HG03060 (cell line): ENCODE measurements at regions not wholly inside any gene's neighbourhood (a gene's known extent, or its start where the extent isn't known, plus 50 kb on each side); places are given as distances from the start of the nearest gene placed in this dataset.

Experiments used
- ATAC-seq: cut with Tn5 transposase; IDR thresholded peaks from one replicate; pipeline ENCODE4 v1.9.1; 2021; ENCODE audit warnings: low read depth, moderate number of reproducible peaks; ENCODE audit not compliant: unreplicated experiment

DNA sequence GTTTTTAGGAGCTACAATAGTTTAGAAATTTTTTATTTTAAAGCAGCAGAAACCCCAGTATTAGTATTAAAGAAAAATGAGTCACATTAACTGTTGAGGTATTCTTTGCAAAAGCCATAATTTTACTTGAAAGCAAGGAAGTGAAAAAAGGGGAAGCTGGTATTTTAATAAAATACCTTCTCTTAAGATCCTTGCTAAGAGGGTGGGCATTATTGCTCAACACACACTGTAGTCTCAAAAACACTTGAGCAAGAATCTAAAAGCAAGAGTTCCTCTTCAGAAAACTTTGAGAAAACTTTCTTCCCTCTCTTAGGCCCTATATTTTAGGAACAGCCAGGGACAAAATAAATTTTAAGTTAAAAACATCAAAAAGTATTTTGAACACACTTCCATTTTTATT is 259.4 kb upstream of the DIAPH2 start:
- ATAC-seq, result no peak

DNA sequence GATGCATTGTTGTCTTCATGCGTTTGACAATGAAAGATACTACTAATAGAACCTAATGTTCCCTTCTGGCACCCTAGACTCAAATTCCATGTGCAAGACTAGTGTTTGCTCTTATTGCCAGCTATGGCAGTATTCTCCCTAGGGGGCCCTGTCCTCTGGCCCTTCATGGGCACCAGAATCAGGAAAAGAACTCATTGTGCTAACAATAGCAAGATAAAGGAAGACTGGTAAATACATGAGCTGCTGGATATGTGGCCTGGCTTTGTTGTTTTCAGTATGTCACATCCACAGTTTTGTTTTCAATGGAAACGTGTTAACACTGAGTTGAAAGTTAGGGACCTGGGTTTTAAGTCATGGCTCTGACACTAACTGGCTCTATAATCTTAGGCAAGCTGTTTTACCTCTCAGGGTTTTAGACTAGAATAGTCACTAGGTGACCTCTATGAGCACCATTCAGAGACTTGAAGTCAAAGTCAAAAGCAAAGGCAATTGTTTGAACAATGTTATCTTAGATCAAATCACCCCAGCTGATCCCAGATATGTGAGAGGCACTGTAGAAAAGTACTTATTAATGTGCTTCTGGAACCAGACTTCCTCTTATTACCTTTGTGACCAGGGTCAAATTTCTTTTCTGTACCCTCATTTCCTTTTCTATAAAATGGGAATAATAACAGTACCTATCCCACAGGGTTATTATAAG is 253.7 kb upstream of the DIAPH2 start:
- ATAC-seq, result no peak

DNA sequence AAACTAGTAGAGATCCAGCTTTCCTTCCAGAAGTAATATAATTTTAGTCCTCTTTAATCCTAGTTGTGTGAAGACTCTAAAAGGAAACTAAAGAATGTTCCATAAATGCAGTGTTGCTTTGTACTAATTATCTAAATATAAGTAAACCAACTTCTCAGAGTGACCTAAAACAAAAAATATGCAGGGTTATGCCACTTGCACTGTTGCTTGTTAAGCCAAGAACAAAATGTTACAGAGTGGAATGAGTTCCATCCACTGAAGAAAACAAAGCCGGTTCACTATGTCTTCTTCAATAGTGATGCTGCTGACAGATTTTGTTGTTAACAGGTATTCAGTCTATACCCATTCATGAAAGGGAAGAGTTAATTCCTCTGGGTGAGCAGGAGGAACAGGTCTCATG is 252.0 kb upstream of the DIAPH2 start:
- no peak for ATAC-seq

DNA sequence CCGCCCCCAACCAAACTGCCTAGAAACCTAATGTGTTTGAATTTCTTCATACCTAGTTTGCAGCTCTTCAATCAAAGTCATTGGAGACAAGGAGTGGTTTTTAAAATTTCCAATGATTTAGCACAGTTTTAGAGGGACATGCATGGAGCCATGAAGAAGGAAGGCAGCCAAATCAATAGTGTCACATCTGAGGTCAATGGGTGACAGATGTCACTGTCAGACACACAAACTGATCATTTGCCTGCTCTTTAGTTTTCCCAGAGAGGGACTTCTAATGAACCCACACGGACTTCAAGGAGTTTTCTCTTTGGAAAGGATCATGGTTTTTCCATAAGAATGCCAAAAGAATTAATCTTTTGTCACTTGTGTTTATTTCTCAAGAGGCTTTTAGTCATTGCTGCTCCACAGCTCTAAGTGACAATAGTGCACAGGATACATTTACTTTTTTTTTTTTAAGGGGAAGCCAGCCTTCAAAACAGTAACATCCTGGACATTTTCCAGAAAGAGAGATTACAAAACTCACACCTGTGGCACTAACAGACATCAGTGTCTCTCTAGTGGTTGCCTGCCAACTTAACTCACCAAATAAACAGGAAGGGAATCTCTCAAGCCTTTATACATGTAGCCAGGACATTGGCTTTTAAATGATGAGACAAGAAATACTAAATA is 251.1 kb upstream of the DIAPH2 start:
- ATAC-seq, result no peak

DNA sequence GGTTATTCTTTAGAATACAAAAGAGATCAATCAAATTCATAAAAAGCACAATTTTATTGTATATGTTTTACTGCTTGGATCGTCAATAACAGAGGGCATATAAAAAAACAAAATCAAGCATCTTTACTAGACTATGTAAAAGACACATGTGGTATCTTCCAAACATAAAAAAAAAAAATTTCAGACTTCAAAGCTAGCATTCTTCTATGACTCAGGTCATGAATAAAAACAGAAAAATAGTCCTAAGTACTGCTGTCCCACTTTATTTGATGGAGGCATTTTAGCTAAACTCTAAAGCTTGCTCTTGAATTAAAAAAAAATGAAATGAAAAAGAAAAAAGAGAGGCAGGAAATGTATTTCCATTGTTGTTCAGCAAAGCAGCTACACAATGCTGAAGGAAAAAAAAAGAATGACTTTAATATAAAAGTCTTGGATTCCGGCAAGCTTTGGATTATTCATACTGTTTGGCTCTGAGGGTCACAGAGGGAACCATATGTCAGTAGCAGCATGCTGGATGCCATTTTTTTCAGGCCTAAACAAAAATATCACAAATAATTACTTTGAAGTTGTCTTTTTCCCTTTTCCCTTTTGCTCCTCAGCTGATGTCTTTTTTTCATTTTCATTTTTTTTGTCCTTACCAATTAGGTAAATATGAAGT is 249.1 kb upstream of the DIAPH2 start:
- ATAC-seq, result no peak

DNA sequence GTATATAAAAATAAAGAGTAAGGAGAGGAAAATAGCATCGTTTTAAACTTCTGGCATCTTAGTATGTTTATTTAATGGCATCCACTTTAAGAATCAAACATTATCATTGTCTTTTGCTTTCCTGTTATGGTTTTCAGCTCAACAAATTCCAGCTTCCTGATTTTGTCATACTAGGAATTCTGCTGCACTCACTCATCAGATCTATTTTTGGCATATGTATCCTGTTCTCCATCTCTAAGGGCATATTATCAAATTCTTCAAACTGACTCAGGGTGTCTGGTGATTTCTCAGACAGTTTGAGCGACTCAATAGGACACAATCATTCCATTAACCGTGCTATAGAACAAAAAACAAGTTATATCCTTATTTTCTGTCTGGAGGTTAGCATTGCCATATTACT is 248.5 kb upstream of the DIAPH2 start:
- ATAC-seq, result no peak

DNA sequence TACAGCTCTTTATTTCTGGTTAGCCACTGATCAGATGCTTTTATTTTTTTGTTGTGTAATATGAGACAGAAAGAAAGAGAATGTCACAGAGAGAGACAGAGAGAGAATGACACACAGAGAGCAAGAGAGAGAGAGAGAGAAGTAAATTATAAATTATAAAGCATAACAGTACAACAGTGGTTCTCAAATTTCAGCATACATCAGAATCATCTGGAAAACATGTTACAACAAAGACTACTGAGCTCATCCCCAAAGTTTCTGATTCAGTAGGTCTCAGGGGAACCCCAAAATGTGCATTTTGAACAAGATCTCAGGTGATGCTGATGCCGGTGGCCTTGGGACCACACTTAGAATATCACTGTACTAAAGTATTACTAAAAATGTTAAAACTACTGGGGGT is 245.8 kb upstream of the DIAPH2 start:
- ATAC-seq, result no peak

DNA sequence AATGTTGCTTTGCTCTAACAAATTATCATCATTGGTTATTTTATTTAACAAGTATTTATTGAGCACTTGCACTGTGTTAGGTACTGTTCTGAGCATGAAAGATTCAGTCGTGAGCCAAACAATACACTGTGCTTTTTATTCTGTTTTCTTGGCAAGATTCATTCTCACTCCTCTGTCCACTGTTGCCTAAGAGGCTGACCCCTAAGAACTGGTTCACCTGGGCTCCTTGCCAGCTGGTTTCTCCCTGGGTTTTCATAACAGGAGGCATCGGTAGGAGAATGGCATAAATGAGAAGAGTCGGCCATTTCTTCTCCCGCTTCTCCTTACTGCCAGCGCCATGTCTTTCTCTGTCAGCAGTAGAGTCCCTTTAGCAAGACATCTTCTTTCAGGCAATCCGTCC is 243.7 kb upstream of the DIAPH2 start:
- ATAC-seq, result no peak

DNA sequence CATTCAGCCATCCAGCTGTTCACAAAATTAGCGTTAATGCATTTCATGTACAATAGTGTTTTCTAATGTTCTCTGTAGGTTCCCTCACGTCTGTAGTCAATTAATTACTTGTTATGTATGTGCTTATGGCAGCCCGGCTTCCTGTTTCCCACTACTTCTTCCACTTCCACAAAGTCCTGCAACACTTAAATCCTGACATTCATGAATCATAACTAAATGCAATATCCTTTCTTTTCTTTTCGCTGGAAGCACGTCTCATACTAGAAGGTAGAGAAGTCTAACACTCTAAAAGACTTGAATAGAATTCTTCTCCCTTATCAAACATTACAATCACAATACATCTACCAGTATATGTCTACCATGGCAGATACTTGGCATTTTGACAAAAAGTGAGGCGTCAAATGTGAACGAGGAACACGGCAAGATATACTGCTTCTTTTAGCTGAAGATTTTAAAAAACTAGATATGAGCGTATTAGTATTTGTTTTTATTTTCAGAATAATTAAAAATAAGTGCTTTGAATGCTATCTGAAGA is 239.0 kb upstream of the DIAPH2 start:
- no peak for ATAC-seq

DNA sequence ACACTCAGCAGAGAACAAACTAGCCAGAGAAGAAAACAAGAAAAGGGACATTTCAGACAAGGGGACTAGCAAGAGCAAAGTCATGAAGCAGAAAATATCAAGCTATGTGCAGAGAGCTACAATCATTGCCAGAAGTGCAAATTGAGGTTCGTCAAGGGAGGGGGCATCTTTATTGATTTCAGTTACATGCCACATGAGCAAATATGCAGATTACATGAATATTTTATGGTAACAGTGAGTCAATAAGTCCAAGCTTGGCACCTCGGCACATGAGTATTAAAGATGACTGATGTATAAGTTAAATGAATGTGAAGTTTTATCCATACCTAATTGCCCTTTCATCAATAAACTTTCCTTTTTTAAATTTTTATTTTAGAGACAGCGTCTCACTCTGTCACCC is 238.1 kb upstream of the DIAPH2 start:
- no peak for ATAC-seq

DNA sequence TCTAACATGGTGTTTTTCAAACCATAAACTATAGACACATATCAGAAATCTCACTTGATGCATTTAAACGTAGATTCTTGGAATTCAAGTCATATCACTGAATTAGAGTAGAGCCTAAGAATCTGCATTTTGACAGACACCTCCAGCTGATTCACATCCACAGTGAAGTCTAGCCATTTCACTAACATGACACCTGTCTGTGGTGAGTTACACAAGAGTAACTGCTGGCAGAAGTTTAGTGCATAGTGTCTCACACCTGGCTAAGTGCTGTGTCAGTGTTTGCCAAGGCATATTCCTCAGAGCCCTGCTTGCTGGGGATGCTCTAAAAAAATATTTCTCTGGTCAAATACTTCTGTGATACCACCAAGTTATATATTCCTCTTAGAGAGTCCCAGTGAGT is 237.5 kb upstream of the DIAPH2 start:
- ATAC-seq, result no peak

DNA sequence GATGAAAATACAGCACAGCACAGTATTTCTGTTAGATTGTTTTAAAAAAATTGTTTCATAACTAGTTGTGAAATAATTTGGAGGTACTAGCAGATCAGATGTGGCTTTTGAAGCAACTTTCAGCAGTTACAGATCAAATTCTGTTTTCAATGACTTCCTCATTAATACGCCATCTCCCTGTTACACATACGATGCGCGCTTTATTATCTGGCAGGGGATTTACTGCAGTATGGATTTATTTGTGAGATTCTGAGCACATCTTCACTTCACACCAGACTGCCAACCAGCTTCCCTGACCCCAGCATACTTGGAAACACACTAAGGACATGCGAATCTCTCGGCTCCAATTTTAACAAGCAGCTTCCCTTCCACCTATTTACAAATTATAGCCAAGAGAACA is 235.5 kb upstream of the DIAPH2 start:
- ATAC-seq, result no peak

DNA sequence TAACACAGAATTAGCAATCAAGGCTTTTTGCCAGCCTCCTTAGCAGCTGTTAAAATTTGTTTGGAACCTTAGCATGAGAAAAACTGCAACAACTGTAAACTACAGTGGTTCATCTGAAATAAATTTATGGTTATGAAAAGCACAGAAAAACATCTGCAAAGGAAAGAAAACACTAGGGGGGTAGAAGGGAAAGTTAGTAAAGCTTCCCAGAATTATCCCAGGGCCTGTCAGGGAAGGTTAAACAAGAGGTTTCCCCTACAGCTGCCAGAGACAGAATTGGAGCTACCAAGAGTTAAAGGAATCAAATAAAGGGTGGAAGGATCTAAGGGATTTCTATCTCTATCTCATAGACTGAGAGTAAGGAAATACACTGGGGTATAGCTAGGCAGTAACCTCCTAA is 234.7 kb upstream of the DIAPH2 start:
- no peak for ATAC-seq

DNA sequence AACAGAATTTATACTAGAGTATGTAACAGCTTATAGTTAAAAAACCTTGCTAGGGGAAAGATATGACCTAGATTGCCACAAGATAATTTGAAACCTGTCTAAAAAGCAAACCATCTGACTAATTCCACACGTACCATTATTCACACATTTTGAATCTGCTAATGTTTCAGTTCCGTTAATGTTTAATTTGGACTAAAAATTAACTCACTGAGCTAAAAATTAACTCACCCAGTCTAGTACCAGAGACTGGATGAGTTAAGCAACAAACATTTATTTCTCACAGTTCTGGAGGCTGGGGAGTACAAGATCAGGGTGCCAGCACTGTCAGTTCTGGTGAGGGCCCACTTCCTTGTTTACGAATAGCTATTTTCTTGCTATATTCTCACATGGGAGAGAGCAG is 231.5 kb upstream of the DIAPH2 start:
- ATAC-seq, result peak; percentile 90

DNA sequence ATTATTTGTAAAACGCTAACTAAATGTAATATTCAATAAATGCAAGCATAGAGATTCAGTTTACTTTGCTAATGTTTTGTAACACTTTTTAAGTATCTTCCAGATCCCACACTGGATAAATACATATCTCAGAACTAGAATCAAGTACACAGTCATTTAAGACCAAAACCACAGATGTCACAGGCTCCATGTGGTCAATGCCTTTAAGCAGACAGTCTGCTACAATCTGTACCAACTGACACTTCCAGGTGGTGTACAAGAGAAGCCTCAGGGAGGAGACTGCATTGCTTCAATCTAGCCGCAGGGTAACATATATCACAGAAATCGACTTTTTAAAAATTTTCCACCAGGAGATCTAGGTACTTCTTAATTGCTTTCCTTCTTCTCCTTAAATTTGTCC is 229.6 kb upstream of the DIAPH2 start:
- ATAC-seq, result peak; percentile 37

DNA sequence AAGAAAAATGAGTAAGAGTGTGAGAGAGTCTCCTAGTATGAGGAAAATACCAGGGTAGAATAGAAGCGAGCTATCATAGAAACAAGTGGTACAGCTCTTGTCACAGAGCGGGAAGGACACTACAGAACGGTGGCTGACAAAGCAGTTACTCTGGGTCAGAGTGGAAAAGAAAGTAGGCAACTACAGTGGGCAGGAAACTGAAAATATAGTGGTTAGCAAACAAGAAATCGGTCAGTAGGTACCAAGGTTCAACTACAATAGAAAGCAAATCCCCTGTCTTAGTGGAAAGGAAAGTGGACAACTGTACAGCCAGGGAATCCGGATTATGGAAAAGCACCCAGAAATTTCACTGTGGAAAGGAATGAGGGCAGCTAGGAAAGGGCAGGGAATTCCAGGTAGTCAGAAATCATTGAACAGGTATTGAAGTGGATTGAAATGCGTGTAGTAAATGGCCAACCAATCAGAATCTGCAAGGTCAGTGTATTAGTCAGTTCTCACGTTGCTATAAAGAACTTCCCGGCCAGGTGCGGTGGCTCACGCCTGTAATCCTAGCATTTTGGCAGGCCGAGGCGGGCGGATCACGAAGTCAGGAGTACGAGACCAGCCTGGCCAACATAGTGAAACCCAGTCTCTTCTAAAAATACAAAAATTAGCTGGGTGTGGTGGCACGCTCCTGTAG is 219.6 kb upstream of the DIAPH2 start:
- no peak for ATAC-seq

DNA sequence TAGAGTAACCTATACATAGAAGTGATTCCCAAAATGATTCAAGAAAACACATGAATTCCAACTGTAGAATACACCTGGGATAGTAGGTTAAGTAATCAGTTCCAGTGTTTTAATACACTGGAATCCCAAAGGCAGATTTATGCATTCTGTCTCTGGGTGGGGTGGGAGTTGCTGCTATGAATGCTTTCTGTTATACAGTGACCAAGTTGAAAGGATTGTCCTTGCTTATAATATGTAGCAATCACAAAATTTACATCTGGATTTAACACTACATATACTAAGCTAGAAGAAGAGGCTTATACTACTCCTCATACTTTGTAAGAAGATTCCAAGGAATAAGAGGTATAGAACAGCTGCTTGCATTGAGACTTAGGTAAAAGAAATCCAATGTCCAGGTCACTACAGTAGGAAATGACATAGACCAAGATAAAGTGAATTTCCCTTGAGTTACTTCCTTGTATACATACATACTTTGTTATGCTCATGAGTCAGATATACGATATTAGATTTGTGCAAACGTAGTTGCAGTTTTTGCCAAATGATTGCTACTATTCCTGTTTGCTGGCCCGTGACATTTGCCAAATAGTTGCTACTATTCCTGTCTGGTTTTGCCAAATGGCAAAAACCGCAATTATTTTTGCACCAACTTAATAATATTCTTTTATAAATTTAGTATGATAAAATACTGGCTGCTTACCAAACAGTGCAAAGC is 210.5 kb upstream of the DIAPH2 start:
- no peak for ATAC-seq

DNA sequence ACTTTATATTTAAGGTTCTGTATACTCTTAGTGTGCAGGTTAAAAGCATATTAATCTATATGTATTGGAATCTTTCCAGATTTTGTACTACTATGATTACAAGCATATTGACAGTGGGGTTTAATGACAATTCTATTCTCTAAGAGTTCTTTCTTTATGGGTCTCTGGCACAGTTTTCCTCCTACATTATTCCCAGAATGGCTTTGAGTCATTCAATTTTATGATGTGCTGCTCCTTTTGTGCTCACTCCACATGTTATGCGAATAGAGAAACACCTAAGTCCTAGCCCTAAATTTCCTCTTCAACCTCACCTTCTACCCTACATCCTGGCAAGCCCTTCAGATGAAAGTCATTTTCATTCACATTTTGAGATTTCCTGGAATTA is 209.9 kb upstream of the DIAPH2 start:
- ATAC-seq, result no peak

DNA sequence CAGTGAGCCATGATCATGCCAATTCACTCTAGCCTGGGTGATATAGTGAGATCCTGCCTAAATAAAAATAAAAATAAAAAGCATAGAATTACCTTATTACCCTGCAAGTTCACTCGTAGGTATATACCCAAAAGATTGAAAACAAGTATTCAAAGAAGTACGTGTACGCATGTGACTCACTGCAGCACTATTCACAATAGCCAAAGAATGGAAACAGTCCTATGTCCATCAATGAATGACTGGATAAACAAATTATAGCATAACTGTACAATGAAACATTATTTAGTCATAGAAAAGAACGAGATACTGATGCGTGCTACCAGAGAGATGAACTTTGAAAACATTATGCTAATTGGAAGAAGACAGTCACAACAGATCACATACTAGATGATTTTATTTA is 204.6 kb upstream of the DIAPH2 start:
- no peak for ATAC-seq

DNA sequence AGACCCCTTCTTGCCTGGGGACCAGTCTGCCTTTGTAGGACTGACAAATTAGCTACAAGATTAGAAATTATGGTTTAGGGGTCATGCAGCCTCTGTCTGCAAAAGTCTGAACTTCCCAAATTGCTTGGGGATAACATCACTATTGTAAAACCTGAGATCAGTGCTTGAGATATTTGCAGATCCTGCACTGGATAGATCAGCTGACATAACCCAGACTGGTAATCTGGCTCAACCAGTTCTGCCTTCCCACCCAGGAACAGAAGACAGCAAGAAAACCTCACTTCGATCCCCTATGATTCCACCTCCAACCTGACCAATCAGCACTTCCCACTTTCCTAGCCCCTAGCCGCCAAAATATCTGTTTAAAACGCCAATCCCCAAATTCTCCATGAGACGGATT is 202.8 kb upstream of the DIAPH2 start:
- ATAC-seq, result no peak
